Neural cell (in vitro differentiated cells): ENCODE measurements at regions not wholly inside any gene's neighbourhood (a gene's known extent, or its start where the extent isn't known, plus 50 kb on each side); places are given as distances from the start of the nearest gene placed in this dataset.
"Not testable (repeated sequence)": the region's sequence is repeated elsewhere in the genome, so short reads cannot be mapped to it uniquely, and the experiment has no call there.

Experiments
- H2AFZ ChIP-seq: fragments of 200-600, 300-800 bp; sonication (generic), shearing (Covaris generic); 2 replicates; pipeline ENCODE4 v1.6.0; 2014; ENCODE audit warnings: low read depth, mild to moderate bottlenecking, antibody characterized with exemption, low read length, moderate library complexity
- H3F3A ChIP-seq: fragments of 200-600 bp; shearing (Covaris generic); 2 replicates; pipeline ENCODE4 v1.6.1; 2016; ENCODE audit warnings: mild to moderate bottlenecking, moderate library complexity, mixed read lengths, antibody characterized with exemption, low read length; ENCODE audit not compliant: insufficient read depth, poor library complexity, severe bottlenecking
- H3K27ac ChIP-seq: fragments of 200-600, 300-800 bp; sonication (generic), shearing (Covaris generic); 2 replicates; pipeline ENCODE4 v1.5.1; 2014; ENCODE audit warnings: mild to moderate bottlenecking, low read length, moderate library complexity
- H3K27me3 ChIP-seq: fragments of 300-800, 200-600 bp; sonication (generic), shearing (Covaris generic); 2 replicates; pipeline ENCODE4 v1.6.0; 2014; ENCODE audit warnings: mild to moderate bottlenecking, low read depth, low read length, moderate library complexity; ENCODE audit not compliant: insufficient read depth
- H3K36me3 ChIP-seq: fragments of 300-800, 200-600 bp; sonication (generic), shearing (Covaris generic); 2 replicates; pipeline ENCODE4 v1.5.1; 2014; ENCODE audit warnings: mild to moderate bottlenecking, antibody characterized with exemption, low read length, moderate library complexity; ENCODE audit not compliant: insufficient read depth
- H3K4me2 ChIP-seq: fragments of 300-800, 200-600 bp; sonication (generic), shearing (Covaris generic); 2 replicates; pipeline ENCODE4 v1.6.0; 2014; ENCODE audit warnings: mild to moderate bottlenecking, low read length
- H3K4me3 ChIP-seq: fragments of 300-800, 200-600 bp; sonication (generic), shearing (Covaris generic); 2 replicates; pipeline ENCODE4 v1.5.1; 2014; ENCODE audit warnings: mild to moderate bottlenecking, low read length, moderate library complexity
- H3K79me2 ChIP-seq: fragments of 200-600 bp; shearing (Covaris generic); replicated peaks from 2 replicates; pipeline ENCODE4 v1.6.0; 2014; ENCODE audit warnings: mild to moderate bottlenecking, low read length, moderate library complexity; ENCODE audit not compliant: insufficient read depth
- H3K9ac ChIP-seq: fragments of 300-800, 200-600 bp; sonication (generic), shearing (Covaris generic); 2 replicates; pipeline ENCODE4 v1.6.1; 2016; ENCODE audit warnings: mild to moderate bottlenecking, low read length, mixed read lengths
- H3K9me2 ChIP-seq: fragments of 200-600 bp; shearing (Covaris generic); 2 replicates; pipeline ENCODE4 v1.6.1; 2016; ENCODE audit warnings: mild to moderate bottlenecking, low read length, mixed read lengths; ENCODE audit not compliant: insufficient read depth
- H3K9me3 ChIP-seq: fragments of 200-600, 300-800 bp; sonication (generic), shearing (Covaris generic); 2 replicates; pipeline ENCODE4 v1.6.1; 2016; ENCODE audit warnings: mild to moderate bottlenecking, mixed run types, low read length, moderate library complexity, mixed read lengths
- H4K20me1 ChIP-seq: fragments of 200-600 bp; shearing (Covaris generic); 2 replicates; pipeline ENCODE4 v1.6.1; 2016; ENCODE audit warnings: mild to moderate bottlenecking, mixed run types; ENCODE audit not compliant: insufficient read depth
- CTCF ChIP-seq: fragments of 450-650 bp; IDR thresholded peaks from 2 replicates; pipeline ENCODE4 v1.5.1; 2014; ENCODE audit warnings: antibody characterized with exemption, mild to moderate bottlenecking, moderate library complexity; ENCODE audit not compliant: poor library complexity, severe bottlenecking
- EP300 ChIP-seq: fragments of 450-650 bp; conservative IDR thresholded peaks from 2 replicates; pipeline ENCODE4 v1.6.1; 2014; ENCODE audit warnings: antibody characterized with exemption, mild to moderate bottlenecking, moderate library complexity; ENCODE audit not compliant: poor library complexity, severe bottlenecking
- EZH2 ChIP-seq: fragments of 200-600, 300-800 bp; shearing (Covaris generic), sonication (generic); IDR thresholded peaks from 2 replicates; pipeline ENCODE4 v1.6.1; 2014; ENCODE audit warnings: antibody characterized with exemption, low read length, borderline replicate concordance, mild to moderate bottlenecking; ENCODE audit not compliant: insufficient read depth, poor library complexity, severe bottlenecking
- MXI1 ChIP-seq: fragments of 450-650 bp; conservative IDR thresholded peaks from 2 replicates; pipeline ENCODE4 v1.6.1; 2014; ENCODE audit warnings: antibody characterized with exemption, mild to moderate bottlenecking; ENCODE audit not compliant: poor library complexity, severe bottlenecking
- POLR2AphosphoS5 ChIP-seq: IDR thresholded peaks from 2 replicates; pipeline ENCODE4 v1.6.1; 2012
- RAD21 ChIP-seq: fragments of 450-650 bp; conservative IDR thresholded peaks from 2 replicates; pipeline ENCODE4 v1.6.1; 2014; ENCODE audit warnings: antibody characterized with exemption, mild to moderate bottlenecking, moderate library complexity
- SMC3 ChIP-seq: fragments of 450-650 bp; conservative IDR thresholded peaks from 2 replicates; pipeline ENCODE4 v1.6.1; 2014; ENCODE audit warnings: antibody characterized with exemption, mild to moderate bottlenecking, moderate library complexity; ENCODE audit not compliant: poor library complexity
- TAF1 ChIP-seq: IDR thresholded peaks from 2 replicates; pipeline ENCODE4 v1.6.1; 2012; ENCODE audit warnings: low read depth
- TF ChIP-seq, protein P1 (sequence below): IDR thresholded peaks from 2 replicates; pipeline ENCODE4 v1.6.1; 2012; ENCODE audit warnings: borderline replicate concordance

DNA sequence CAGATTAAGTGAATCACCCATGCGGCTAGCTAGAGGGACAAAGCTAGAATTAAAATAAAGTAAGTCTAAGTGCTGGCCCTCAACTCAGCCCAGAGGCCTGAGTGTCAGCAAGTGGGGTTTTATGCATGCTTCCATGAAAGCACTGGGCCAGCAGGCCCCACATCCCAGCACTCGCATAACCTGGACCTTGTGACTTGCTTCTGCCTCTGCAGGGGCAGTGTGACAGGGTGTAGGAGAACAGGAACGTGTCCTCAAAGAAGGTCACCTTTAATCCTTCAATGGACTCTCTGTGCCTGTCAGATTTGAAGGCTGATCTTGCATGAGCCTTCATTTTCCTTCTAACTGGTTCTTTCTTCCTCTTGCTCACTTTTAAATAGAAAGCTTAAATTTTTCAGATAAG lies 183.4 kb downstream of the ALDH8A1 start:
- H3K9ac ChIP-seq, result no peak overlapping the region

GRCh38 chr6:134764741-134765140 lies 185.2 kb downstream of the ALDH8A1 start:
- TF ChIP-seq POLR2AphosphoS5 (no peak), RAD21 (no peak), MXI1 (no peak), SMC3 (no peak), EZH2 (no peak), CTCF (no peak)
- no peak overlapping the region for H2AFZ ChIP-seq
- no peaks in the 10 kb centered on the region for H3K27me3 ChIP-seq
- H3K36me3 ChIP-seq, result no peaks in the 10 kb centered on the region
- no peak overlapping the region for H3K27ac ChIP-seq
- no peaks in the 10 kb centered on the region for H3K79me2 ChIP-seq
- H3K4me2 ChIP-seq, result no peak overlapping the region
- no peaks in the 10 kb centered on the region for H4K20me1 ChIP-seq
- no peak overlapping the region for H3K9ac ChIP-seq
- H3K9me3 ChIP-seq, result no peaks in the 10 kb centered on the region
- no peaks in the 10 kb centered on the region for H3K9me2 ChIP-seq
- no peak overlapping the region for H3K4me3 ChIP-seq
- no peaks in the 10 kb centered on the region for H3F3A ChIP-seq

More for the DNA sequence above, 183.4 kb downstream of the ALDH8A1 start:
- no peak overlapping the region for H3K27ac ChIP-seq
- no peak overlapping the region for H3K4me2 ChIP-seq
- no peak overlapping the region for H2AFZ ChIP-seq
- no peaks in the 10 kb centered on the region for H3F3A ChIP-seq
- TF ChIP-seq POLR2AphosphoS5 (no peak), EP300 (no peak), CTCF (no peak), MXI1 (no peak), EZH2 (no peak), TAF1 (no peak), SMC3 (no peak), RAD21 (no peak)
- TF ChIP-seq, protein P1, sequence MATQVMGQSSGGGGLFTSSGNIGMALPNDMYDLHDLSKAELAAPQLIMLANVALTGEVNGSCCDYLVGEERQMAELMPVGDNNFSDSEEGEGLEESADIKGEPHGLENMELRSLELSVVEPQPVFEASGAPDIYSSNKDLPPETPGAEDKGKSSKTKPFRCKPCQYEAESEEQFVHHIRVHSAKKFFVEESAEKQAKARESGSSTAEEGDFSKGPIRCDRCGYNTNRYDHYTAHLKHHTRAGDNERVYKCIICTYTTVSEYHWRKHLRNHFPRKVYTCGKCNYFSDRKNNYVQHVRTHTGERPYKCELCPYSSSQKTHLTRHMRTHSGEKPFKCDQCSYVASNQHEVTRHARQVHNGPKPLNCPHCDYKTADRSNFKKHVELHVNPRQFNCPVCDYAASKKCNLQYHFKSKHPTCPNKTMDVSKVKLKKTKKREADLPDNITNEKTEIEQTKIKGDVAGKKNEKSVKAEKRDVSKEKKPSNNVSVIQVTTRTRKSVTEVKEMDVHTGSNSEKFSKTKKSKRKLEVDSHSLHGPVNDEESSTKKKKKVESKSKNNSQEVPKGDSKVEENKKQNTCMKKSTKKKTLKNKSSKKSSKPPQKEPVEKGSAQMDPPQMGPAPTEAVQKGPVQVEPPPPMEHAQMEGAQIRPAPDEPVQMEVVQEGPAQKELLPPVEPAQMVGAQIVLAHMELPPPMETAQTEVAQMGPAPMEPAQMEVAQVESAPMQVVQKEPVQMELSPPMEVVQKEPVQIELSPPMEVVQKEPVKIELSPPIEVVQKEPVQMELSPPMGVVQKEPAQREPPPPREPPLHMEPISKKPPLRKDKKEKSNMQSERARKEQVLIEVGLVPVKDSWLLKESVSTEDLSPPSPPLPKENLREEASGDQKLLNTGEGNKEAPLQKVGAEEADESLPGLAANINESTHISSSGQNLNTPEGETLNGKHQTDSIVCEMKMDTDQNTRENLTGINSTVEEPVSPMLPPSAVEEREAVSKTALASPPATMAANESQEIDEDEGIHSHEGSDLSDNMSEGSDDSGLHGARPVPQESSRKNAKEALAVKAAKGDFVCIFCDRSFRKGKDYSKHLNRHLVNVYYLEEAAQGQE, result no peak
- H3K27me3 ChIP-seq, result no peaks in the 10 kb centered on the region
- H3K79me2 ChIP-seq, result no peaks in the 10 kb centered on the region
- H3K36me3 ChIP-seq, result no peaks in the 10 kb centered on the region
- H4K20me1 ChIP-seq, result no peaks in the 10 kb centered on the region
- H3K9me2 ChIP-seq, result no peaks in the 10 kb centered on the region
- no peak overlapping the region for H3K4me3 ChIP-seq
- no peaks in the 10 kb centered on the region for H3K9me3 ChIP-seq

DNA sequence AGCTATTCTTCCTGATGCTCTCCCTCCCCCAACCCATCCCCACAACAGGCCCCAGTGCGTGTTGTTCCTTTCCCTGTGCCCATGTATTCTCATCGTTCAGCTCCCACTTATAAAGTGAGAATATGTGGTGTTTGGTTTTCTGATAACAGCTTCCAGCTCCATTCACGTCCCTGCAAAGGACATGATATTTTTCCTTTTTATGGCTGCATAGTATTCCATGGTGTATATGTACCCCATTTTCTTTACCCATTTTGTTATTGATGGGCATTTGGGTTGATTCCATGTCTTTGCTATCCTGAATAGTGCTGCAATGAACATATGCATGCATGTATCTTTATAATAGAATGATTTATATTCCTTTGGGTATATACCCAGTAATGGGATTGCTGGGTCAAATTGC lies 186.3 kb downstream of the ALDH8A1 start:
- H3K9me2 ChIP-seq, H3K27me3 ChIP-seq, H3K36me3 ChIP-seq, H3K4me2 ChIP-seq, H2AFZ ChIP-seq, H4K20me1 ChIP-seq, H3K27ac ChIP-seq, H3K79me2 ChIP-seq, H3K9ac ChIP-seq, H3F3A ChIP-seq, H3K9me3 ChIP-seq, H3K4me3 ChIP-seq: not testable (repeated sequence)
